CD14-positive monocyte (primary cell): ENCODE measurements at regions not wholly inside any gene's neighbourhood (a gene's known extent, or its start where the extent isn't known, plus 50 kb on each side); places are given as distances from the start of the nearest gene placed in this dataset.

Experiments used
- DNase-seq, 3 donors: peaks; one replicate each; pipeline ENCODE4 v3.0.0-alpha.2; 2011 to 2022
- H2AFZ ChIP-seq: 2 replicates; pipeline ENCODE4 v1.6.0; 2012; ENCODE audit warnings: mild to moderate bottlenecking, low read depth, low read length, inconsistent platforms; ENCODE audit not compliant: insufficient read depth, poor library complexity, severe bottlenecking
- H3K27ac ChIP-seq, 2 donors: 1 replicate in 1 of 2; 2 replicates in 1 of 2; pipeline ENCODE4 v1.5.1; 2012 to 2013; ENCODE audit warnings: low read length in 2 of 2, control low read depth in 1 of 2, inconsistent platforms in 1 of 2, low read depth in 1 of 2, mild to moderate bottlenecking in 1 of 2
- H3K27me3 ChIP-seq, 2 donors: one replicate each; pipeline versions ENCODE4 v1.6.0 to v1.6.1; 2011 to 2013; ENCODE audit warnings: low read length in 2 of 2; ENCODE audit not compliant: control insufficient read depth in 2 of 2, insufficient read depth in 2 of 2
- H3K36me3 ChIP-seq, 2 donors: replicated peaks in 1 of 2; 1 replicate in 1 of 2; 2 replicates in 1 of 2; pipeline versions ENCODE4 v1.5.1 to v1.6.1; 2012 to 2013; ENCODE audit warnings: low read length in 2 of 2, control low read depth in 1 of 2, inconsistent platforms in 1 of 2, mild to moderate bottlenecking in 1 of 2; ENCODE audit not compliant: insufficient read depth in 2 of 2, control insufficient read depth in 1 of 2
- H3K4me1 ChIP-seq, 2 donors: 1 replicate in 1 of 2; 2 replicates in 1 of 2; pipeline versions ENCODE4 v1.5.1 to v1.6.1; 2012 to 2013; ENCODE audit warnings: low read length in 2 of 2, control low read depth in 1 of 2, inconsistent platforms in 1 of 2, mild to moderate bottlenecking in 1 of 2, moderate library complexity in 1 of 2; ENCODE audit not compliant: insufficient read depth in 2 of 2, control insufficient read depth in 1 of 2
- H3K4me2 ChIP-seq: replicated peaks from 2 replicates; pipeline ENCODE3; 2012; ENCODE audit warnings: low read length, moderate library complexity, mild to moderate bottlenecking; ENCODE audit not compliant: poor library complexity, severe bottlenecking; ENCODE audit errors: extremely low read depth
- H3K4me3 ChIP-seq, 3 experiments: fragments of 200-600 bp in 1 of 3; sonication (generic) in 1 of 3; replicated peaks in 1 of 3; 1 replicate in 2 of 3; 2 replicates in 1 of 3; pipeline ENCODE4 v1.5.1; 2011 to 2013; ENCODE audit warnings: low read length in 3 of 3, mild to moderate bottlenecking in 3 of 3, control low read depth in 2 of 3, low read depth in 2 of 3, inconsistent platforms in 1 of 3, moderate library complexity in 1 of 3
- H3K79me2 ChIP-seq: 2 replicates; pipeline ENCODE4 v1.6.0; 2012; ENCODE audit warnings: mild to moderate bottlenecking, control low read depth, inconsistent platforms, low read length, moderate library complexity; ENCODE audit not compliant: insufficient read depth
- H3K9ac ChIP-seq: 2 replicates; pipeline ENCODE4 v1.6.0; 2017; ENCODE audit warnings: low read length, mild to moderate bottlenecking; ENCODE audit not compliant: insufficient read depth, poor library complexity, severe bottlenecking
- H3K9me3 ChIP-seq, 2 donors: replicated peaks in 1 of 2; 1 replicate in 1 of 2; 2 replicates in 1 of 2; pipeline versions ENCODE4 v1.5.1 to v1.6.1; 2012 to 2013; ENCODE audit warnings: low read length in 2 of 2, control low read depth in 1 of 2; ENCODE audit not compliant: control insufficient read depth in 1 of 2, insufficient read depth in 1 of 2
- H4K20me1 ChIP-seq: 2 replicates; pipeline ENCODE4 v1.6.0; 2012; ENCODE audit warnings: mild to moderate bottlenecking, low read length, control low read depth, moderate library complexity; ENCODE audit not compliant: insufficient read depth
- H3K27ac Mint-ChIP-seq, 7 donors: one replicate each; pipeline ENCODE4 v1.8.0; 2020; ENCODE audit warnings: mild to moderate bottlenecking in 7 of 7, mixed read lengths in 7 of 7, moderate library complexity in 6 of 7, inconsistent platforms in 2 of 7
- H3K27me3 Mint-ChIP-seq, 3 donors: one replicate each; pipeline ENCODE4 v1.8.0; 2021 to 2022; ENCODE audit warnings: low read depth in 3 of 3, mild to moderate bottlenecking in 3 of 3, mixed read lengths in 3 of 3, moderate library complexity in 3 of 3, inconsistent platforms in 1 of 3
- H3K36me3 Mint-ChIP-seq, 2 donors: one replicate each; pipeline ENCODE4 v1.8.0; 2020; ENCODE audit warnings: mixed read lengths in 2 of 2, inconsistent platforms in 1 of 2, mild to moderate bottlenecking in 1 of 2
- H3K4me1 Mint-ChIP-seq: one replicate; pipeline ENCODE4 v1.8.0; 2020; ENCODE audit warnings: mild to moderate bottlenecking, mixed read lengths
- H3K4me3 Mint-ChIP-seq, 2 donors: one replicate each; pipeline ENCODE4 v1.8.0; 2020; ENCODE audit warnings: mild to moderate bottlenecking in 2 of 2, mixed read lengths in 2 of 2, moderate library complexity in 1 of 2
- H3K9me3 Mint-ChIP-seq, 7 donors: one replicate each; pipeline ENCODE4 v1.8.0; 2020 to 2022; ENCODE audit warnings: mixed read lengths in 7 of 7, mild to moderate bottlenecking in 6 of 7, moderate library complexity in 6 of 7, inconsistent platforms in 2 of 7
- CTCF ChIP-seq: fragments of 200-600 bp; IDR thresholded peaks from one replicate; pipeline ENCODE4 v1.8.0; 2022; ENCODE audit warnings: antibody characterized with exemption, mild to moderate bottlenecking
- WGBS: methylation state at CpG from one replicate; pipeline ENCODE4 v1.1.5; 2013; ENCODE audit warnings: missing lambda C conversion rate; ENCODE audit not compliant: insufficient coverage; 5-methylcytosine and 5-hydroxymethylcytosine counted together
- intact Hi-C, 2 donors: fragments of 100-400 bp; cut with micrococcal nuclease; formaldehyde crosslinking; loops; one replicate each; pipeline versions ENCODE4 v1.15.0 to v1.15.1; 2023

- Histone ChIP-seq H3K4me2 (no peak overlapping the region), H3K9ac (no peak overlapping the region), H3K4me1 (no peaks in the 10 kb centered on the region), H4K20me1 (no peaks in the 10 kb centered on the region), H3K27ac (no peak overlapping the region), H2AFZ (no peak overlapping the region), H3K79me2 (no peaks in the 10 kb centered on the region), H3K9me3 (no peaks in the 10 kb centered on the region), H3K27me3 (no peaks in the 10 kb centered on the region), H3K4me3 (no peak overlapping the region), H3K36me3 (no peaks in the 10 kb centered on the region)
- H3K4me1 Mint-ChIP-seq, result no peaks in the 10 kb centered on the region
- no peak overlapping the region for H3K4me3 Mint-ChIP-seq
- TF ChIP-seq CTCF, result no peak
- intact Hi-C loops, result no loop called here
- H3K9me3 Mint-ChIP-seq, result peaks cover 0 to 6% (median 2%) of the 10 kb centered on the region in 7 donors
- peaks cover 0 to 2% (median 0%) of the 10 kb centered on the region in 3 donors for H3K27me3 Mint-ChIP-seq
- H3K27ac Mint-ChIP-seq, result no peak overlapping the region
- no peak for DNase-seq
- no peaks in the 10 kb centered on the region for H3K36me3 Mint-ChIP-seq
- 77% methylated on average over 1 of the region's 2 CpGs for WGBS
Observed at GRCh38 chr9:91001146-91001611, 199.6 kb downstream of the SYK start.

- DNase-seq, result no peak
- no peaks in the 10 kb centered on the region for H3K36me3 Mint-ChIP-seq
- peaks cover 0 to 8% (median 2%) of the 10 kb centered on the region in 7 donors for H3K9me3 Mint-ChIP-seq
- no peaks in the 10 kb centered on the region for H3K4me1 ChIP-seq
- no peak for TF ChIP-seq CTCF
- H3K27me3 ChIP-seq, result no peaks in the 10 kb centered on the region
- H3K36me3 ChIP-seq, result no peaks in the 10 kb centered on the region
- peaks cover 0 to 4% (median 2%) of the 10 kb centered on the region in 3 donors for H3K27me3 Mint-ChIP-seq
- no peaks in the 10 kb centered on the region for H3K9me3 ChIP-seq
- no peaks in the 10 kb centered on the region for H3K4me1 Mint-ChIP-seq
- H2AFZ ChIP-seq, result no peak overlapping the region
- H3K9ac ChIP-seq, result no peak overlapping the region
- no peak overlapping the region for H3K4me3 Mint-ChIP-seq
- no peak overlapping the region for H3K27ac Mint-ChIP-seq
- 98% methylated on average over 6 of the region's 6 CpGs for WGBS
- no peak overlapping the region for H3K4me3 ChIP-seq
- no peak overlapping the region for H3K27ac ChIP-seq
- intact Hi-C loops, result no loop called here
- no peaks in the 10 kb centered on the region for H4K20me1 ChIP-seq
- H3K79me2 ChIP-seq, result no peaks in the 10 kb centered on the region
- H3K4me2 ChIP-seq, result no peak overlapping the region
Observed at GRCh38 chr9:91004484-91004883, 202.9 kb downstream of the SYK start.
